ENCODE measurements at regions not wholly inside any gene's neighbourhood (a gene's known extent, or its start where the extent isn't known, plus 50 kb on each side); places are given as distances from the start of the nearest gene placed in this dataset.

GRCh38 chrX:63835361-63835760 lies 50.3 kb upstream of the ARHGEF9 start:
- DNase-seq (ENCODE audit: extremely low spot score): no peak
- POLR2A ChIA-PET: no interaction called here
- no peak for TF ChIP-seq CTCF (IDR thresholded peaks at IDR 0.05; ENCODE audit: control extremely low read depth, extremely low read depth, low read depth, missing control alignments)
- CTCF ChIA-PET: no interaction called here
